ENCODE measurements at regions not wholly inside any gene's neighbourhood (a gene's known extent, or its start where the extent isn't known, plus 50 kb on each side); places are given as distances from the start of the nearest gene placed in this dataset.
"Not testable (repeated sequence)": the region's sequence is repeated elsewhere in the genome, so short reads cannot be mapped to it uniquely, and the experiment has no call there.

DNA sequence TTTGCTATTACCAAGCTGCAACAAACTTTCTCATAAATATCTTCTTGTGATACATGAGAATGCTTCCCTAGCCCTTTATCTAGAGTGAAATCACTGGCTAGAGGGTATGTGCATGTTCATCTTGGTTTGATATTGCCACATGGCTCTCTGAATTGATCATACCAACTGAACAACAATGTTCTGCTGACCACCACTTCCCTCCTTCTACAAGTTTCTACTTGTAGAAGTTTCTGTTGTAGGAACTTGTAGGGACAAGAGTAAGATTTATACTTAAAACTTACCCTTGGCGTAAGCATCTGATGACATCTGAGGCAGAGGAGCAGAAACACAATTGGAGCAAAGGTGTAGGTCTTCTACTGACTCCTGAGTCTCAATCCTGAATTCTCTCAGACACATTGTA lies 86.3 kb upstream of the FAM13C start:
- Histone ChIP-seq H3K4me1 (no peaks in the 10 kb centered on the region), H3K27me3 (no peaks in the 10 kb centered on the region), H3K4me3 (no peak overlapping the region), H3K27ac (no peak overlapping the region), H3K36me3 (no peaks in the 10 kb centered on the region), H3K9me3 (replicated peaks) (no peaks in the 10 kb centered on the region)
- no peak for DNase-seq

DNA sequence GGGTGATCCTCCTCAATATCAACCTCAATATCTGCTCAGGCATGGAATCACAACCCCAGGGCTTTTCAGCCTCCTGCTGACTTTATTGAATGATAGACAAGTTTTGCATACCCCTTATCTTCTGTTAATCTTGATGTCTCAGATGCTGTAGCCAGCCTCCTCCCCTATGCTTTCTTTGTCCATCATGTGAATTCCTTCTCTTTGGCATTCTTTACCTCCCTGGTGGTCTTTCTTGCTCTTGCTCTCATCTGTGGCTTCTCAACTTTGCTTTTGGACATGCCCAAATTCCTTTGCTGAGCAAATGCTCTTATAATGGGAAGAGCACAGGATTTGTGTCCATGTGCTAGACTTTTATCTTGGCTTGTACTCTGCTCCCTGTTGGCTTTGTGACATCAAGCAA lies 73.4 kb upstream of the FAM13C start:
- Histone ChIP-seq H3K27me3 (no peaks in the 10 kb centered on the region), H3K36me3 (no peaks in the 10 kb centered on the region), H3K9me3 (replicated peaks) (no peaks in the 10 kb centered on the region), H3K27ac (no peak overlapping the region), H3K4me1 (peaks cover 8% of the 10 kb centered on the region; the same call in 1 of the 2 replicates), H3K4me3 (no peak overlapping the region)
- DNase-seq = no peak

DNA sequence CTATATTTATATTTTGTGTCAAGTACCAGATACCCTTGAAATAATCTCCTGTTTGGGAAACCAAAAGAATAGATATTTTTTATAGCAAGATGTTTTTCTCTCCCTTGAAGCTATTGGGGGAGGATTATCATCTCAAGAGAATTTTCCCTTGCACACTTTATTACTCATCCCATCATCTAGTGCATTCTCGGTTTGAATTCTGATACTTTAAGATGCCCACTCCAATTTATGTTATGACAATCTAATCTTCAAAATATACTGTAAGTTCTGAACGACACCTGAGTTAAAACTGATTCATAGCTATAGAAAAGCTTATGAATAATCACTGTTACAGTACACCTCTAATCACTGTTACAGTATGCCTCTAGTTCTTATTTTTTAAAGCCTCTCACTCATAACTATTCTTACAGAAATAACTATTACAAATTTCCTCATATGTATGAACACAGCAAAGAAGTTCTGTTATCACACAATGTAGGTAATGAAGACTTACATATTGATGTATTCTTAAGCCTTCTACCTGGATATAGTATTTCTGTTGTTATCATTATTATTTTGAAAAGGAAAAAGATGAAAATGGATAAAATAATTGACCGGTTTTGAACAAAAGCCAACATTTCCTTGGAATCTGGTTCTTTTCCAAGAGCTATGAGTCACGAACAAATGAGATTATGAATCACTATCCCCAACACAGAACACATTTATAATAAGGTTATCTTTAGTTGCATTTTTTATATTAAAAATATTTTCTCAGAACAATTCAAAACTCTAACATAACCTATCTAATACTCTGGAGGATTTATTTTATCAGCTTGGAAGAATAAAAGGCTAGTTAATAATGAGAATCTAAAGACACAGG lies 72.3 kb upstream of the FAM13C start:
- peak in 1 of 2 experiments; percentile 5 for DNase-seq
- H3K4me3 ChIP-seq = no peak overlapping the region

DNA sequence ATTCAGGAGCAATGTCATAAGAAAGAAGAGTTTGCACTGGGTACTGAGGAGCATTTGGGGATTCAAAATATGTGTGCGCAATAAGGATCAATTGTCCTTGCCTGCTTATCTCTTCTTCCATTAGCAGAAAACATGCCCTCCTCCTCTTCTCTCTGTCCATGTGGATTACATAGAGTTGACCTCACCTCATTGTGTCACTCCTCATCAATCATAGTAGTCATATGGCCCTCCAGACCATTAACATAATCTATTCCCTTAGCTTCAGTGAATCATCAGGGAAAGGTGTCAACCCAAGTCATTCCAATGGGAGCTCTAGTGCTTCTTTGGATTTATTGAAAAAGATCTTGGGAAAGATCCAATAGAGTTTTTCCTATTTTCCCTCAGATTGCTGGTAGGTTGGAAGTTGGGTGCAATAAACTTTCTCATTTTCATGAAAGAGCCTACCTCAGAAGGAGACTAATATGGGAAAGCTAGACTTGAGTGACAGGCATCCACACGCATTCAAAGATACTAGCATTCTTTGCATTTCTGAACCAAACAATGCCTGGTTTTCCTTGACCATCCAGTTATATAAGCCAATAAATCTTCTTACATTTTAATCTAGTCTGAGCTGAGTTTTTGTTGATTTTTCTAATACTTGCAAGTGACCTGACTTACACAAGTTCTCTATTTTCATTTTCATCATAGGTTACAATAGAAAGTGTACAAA lies 71.5 kb upstream of the FAM13C start:
- Histone ChIP-seq H3K4me1 (peaks cover 8% of the 10 kb centered on the region; the same call in 1 of the 2 replicates), H3K9me3 (replicated peaks) (no peaks in the 10 kb centered on the region), H3K27ac (no peak overlapping the region), H3K27me3 (no peaks in the 10 kb centered on the region), H3K4me3 (no peak overlapping the region), H3K36me3 (no peaks in the 10 kb centered on the region)
- no peak for DNase-seq

More for the DNA sequence above, 72.3 kb upstream of the FAM13C start:
- Histone ChIP-seq H3K9me3 (replicated peaks) (no peaks in the 10 kb centered on the region), H3K36me3 (no peaks in the 10 kb centered on the region), H3K27ac (no peak overlapping the region), H3K4me1 (peaks cover 8% of the 10 kb centered on the region; the same call in 1 of the 2 replicates), H3K27me3 (no peaks in the 10 kb centered on the region)

DNA sequence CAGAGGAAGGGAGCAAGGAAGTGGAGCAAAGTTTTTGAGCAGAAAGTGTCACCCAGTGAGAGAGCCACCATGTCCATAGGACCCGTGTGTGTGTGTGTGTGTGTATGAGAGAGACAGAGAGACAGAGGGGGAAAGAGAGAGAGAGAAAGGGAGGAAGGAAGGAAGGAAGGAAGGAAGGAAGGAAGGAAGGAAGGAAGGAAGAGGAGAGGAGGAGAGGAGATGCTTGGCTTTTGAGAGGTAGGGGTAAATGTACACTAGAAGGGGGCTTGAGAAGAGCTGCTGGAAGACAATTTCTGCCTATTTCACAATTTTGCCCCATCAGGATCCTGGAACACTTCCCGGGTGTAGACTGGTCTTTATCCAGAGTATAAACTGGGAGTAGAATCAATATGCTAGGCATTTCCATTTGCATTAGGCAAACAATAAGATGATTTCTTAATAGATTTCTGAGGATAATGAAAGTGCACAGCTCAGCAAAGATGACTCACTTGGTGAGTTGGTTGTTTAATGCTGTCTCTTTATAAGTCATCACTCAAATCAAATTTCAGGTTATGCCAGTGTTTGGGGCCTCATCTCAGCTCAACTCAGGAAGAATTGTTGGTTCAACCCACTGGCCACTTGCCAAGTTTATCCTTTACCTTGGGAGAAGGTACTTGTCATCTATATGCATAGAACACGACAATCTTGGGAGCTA lies 70.0 kb upstream of the FAM13C start:
- H3K4me1 ChIP-seq = peaks cover 8% of the 10 kb centered on the region; the same call in 1 of the 2 replicates
- DNase-seq = no peak
- no peak overlapping the region for H3K4me3 ChIP-seq
- no peaks in the 10 kb centered on the region for H3K9me3 ChIP-seq (replicated peaks)
- no peak overlapping the region for H3K27ac ChIP-seq
- no peaks in the 10 kb centered on the region for H3K36me3 ChIP-seq
- no peaks in the 10 kb centered on the region for H3K27me3 ChIP-seq

DNA sequence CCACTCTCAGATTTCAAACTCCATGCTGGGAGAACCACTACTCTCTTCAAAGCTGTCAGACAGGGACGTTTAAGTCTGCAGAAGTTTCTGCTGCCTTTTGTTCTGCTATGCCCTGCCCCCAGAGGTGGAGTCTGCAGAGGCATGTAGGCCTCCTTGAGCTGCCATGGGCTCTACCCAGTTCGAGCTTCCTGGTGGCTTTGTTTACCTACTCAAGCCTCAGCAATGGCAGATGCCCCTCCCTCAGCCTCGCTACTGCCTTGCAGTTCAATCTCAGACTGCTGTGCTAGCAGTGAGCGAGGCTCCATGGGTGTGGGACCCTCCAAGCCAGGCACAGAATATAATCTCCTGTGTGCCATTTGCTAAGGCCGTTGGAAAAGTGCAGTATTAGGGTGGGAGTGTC lies 51.4 kb upstream of the FAM13C start:
- DNase-seq; H3K4me3 ChIP-seq; H3K27me3 ChIP-seq; H3K4me1 ChIP-seq; H3K27ac ChIP-seq; H3K36me3 ChIP-seq; H3K9me3 ChIP-seq (replicated peaks): not testable (repeated sequence)
